Neutrophil (primary cell): ENCODE measurements at regions not wholly inside any gene's neighbourhood (a gene's known extent, or its start where the extent isn't known, plus 50 kb on each side); places are given as distances from the start of the nearest gene placed in this dataset.

ENCODE experiments used
- H3K27ac ChIP-seq: fragments of 200-600 bp; sonication (generic); 2 replicates; pipeline ENCODE4 v1.5.1; 2016; ENCODE audit warnings: mild to moderate bottlenecking, moderate library complexity
- H3K27me3 ChIP-seq: fragments of 200-600 bp; sonication (generic); 2 replicates; pipeline ENCODE4 v1.6.0; 2016; ENCODE audit warnings: mild to moderate bottlenecking
- H3K36me3 ChIP-seq: fragments of 200-600 bp; sonication (generic); 2 replicates; pipeline ENCODE4 v1.5.1; 2017
- H3K4me1 ChIP-seq, 2 experiments: fragments of 200-600 bp in 1 of 2; sonication (generic) in 1 of 2; 1 replicate in 1 of 2; 2 replicates in 1 of 2; pipeline versions ENCODE4 v1.5.1 to v1.6.1; 2013 to 2016; ENCODE audit warnings: low read depth in 1 of 2, low read length in 1 of 2, mild to moderate bottlenecking in 1 of 2, moderate library complexity in 1 of 2; ENCODE audit not compliant: control insufficient read depth in 1 of 2, insufficient read depth in 1 of 2
- H3K4me3 ChIP-seq, 2 experiments: fragments of 200-600 bp in 1 of 2; sonication (generic) in 1 of 2; 1 replicate in 1 of 2; 2 replicates in 1 of 2; pipeline ENCODE4 v1.5.1; 2013 to 2016; ENCODE audit warnings: low read depth in 1 of 2, low read length in 1 of 2, mild to moderate bottlenecking in 1 of 2, moderate library complexity in 1 of 2
- H3K9me3 ChIP-seq: fragments of 200-600 bp; sonication (generic); 2 replicates; pipeline ENCODE4 v1.5.1; 2016
- TF ChIP-seq, protein P1 (sequence below): fragments of 200-600 bp; sonication (generic); IDR thresholded peaks from 2 replicates; pipeline ENCODE4 v1.5.1; 2016; ENCODE audit warnings: antibody characterized with exemption

DNA sequence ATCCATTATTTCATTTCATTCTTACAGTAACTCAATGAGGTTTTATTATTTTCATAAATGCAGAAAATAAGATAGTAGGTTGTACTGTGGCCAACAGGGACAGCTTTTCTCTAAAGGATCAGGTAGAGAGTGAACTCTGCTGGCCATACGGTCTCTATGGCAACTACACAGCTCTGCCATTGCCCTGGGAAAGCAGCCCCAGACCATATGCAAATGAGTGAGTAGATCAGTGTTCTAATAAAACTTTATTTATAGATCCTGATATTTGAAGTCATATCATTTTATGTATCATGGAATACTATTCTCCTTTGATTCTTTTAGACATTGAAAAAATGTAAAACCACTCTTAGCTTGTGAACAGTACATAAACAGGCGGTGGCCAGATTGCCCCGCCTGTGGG is 192.5 kb upstream of the RREB1 start:
- no peaks in the 10 kb centered on the region for H3K36me3 ChIP-seq
- H3K27me3 ChIP-seq, result no peaks in the 10 kb centered on the region
- H3K4me1 ChIP-seq, result peaks cover 20 to 23% of the 10 kb centered on the region in 2 experiments
- TF ChIP-seq, protein P1, sequence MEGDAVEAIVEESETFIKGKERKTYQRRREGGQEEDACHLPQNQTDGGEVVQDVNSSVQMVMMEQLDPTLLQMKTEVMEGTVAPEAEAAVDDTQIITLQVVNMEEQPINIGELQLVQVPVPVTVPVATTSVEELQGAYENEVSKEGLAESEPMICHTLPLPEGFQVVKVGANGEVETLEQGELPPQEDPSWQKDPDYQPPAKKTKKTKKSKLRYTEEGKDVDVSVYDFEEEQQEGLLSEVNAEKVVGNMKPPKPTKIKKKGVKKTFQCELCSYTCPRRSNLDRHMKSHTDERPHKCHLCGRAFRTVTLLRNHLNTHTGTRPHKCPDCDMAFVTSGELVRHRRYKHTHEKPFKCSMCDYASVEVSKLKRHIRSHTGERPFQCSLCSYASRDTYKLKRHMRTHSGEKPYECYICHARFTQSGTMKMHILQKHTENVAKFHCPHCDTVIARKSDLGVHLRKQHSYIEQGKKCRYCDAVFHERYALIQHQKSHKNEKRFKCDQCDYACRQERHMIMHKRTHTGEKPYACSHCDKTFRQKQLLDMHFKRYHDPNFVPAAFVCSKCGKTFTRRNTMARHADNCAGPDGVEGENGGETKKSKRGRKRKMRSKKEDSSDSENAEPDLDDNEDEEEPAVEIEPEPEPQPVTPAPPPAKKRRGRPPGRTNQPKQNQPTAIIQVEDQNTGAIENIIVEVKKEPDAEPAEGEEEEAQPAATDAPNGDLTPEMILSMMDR, result no peak
- peak overlapping the region; percentile 70 for H3K27ac ChIP-seq
- no peaks in the 10 kb centered on the region for H3K9me3 ChIP-seq
- peak overlapping the region; percentile 31 to 52 for H3K4me3 ChIP-seq

DNA sequence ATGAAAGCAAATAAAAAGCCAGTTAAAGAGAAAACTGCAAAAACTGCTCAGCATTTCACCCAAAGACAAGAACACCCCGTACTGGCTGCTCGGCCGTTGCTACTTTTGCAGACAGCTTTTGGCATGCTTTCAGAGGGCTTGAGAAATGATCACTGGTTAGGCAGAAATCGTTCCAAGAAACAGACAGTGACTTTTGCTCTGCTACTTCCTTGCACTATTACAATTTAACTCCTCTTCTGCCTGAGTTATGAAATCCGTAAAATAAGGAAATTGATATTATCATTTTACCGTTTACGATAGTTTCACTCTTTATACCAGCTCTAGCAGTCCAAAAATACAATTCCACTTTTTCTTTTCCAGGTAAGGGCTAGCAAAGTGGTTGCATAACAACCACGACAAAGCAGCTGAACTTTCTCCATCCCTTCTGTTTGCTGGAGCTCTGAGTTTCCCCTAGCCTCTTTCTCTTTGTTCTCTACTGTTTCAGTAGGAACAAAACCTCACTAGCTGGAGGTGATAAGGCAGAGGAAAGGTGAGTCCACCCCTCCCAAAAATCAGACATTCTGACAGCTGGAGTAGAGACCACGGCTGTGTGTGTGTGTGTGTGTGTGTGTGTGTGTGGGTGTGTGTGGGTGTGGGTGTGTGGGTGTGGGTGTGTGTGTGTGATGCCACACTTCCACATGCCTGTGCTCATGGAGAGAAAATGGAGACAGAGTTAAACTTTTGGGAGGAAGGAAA is 191.8 kb upstream of the RREB1 start:
- TF ChIP-seq, protein P1, result no peak
- Histone ChIP-seq H3K36me3 (no peaks in the 10 kb centered on the region), H3K4me1 (peaks cover 20 to 23% of the 10 kb centered on the region in 2 experiments), H3K9me3 (no peaks in the 10 kb centered on the region), H3K4me3 (peak overlapping the region; percentile 31 to 52), H3K27ac (peak overlapping the region; percentile 70), H3K27me3 (no peaks in the 10 kb centered on the region)

DNA sequence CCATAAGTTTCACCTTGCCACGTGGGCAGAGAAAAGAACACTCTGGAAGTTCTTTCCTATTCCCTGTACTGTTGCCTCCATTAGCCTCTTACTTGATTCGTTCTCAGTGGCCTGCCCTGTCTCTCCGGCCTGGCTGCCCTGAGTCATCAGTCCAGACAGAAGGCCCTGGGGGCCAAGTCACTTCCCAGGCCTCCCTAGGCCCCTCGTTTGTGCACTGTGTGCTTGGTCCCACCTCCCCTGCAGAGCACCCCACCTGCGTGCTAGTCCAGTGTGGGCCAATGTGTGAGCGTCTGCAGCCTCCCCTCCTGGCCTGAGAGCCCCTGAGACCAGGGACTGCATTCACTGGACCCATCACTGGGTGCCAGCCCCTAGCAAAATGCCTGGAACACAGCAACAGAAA is 191.2 kb upstream of the RREB1 start:
- H3K27ac ChIP-seq, result peak overlapping the region; percentile 70
- TF ChIP-seq, protein P1, result no peak
- no peak overlapping the region for H3K4me3 ChIP-seq
- H3K27me3 ChIP-seq, result no peaks in the 10 kb centered on the region
- peaks cover 20 to 23% of the 10 kb centered on the region in 2 experiments for H3K4me1 ChIP-seq
- no peaks in the 10 kb centered on the region for H3K9me3 ChIP-seq
- no peaks in the 10 kb centered on the region for H3K36me3 ChIP-seq

DNA sequence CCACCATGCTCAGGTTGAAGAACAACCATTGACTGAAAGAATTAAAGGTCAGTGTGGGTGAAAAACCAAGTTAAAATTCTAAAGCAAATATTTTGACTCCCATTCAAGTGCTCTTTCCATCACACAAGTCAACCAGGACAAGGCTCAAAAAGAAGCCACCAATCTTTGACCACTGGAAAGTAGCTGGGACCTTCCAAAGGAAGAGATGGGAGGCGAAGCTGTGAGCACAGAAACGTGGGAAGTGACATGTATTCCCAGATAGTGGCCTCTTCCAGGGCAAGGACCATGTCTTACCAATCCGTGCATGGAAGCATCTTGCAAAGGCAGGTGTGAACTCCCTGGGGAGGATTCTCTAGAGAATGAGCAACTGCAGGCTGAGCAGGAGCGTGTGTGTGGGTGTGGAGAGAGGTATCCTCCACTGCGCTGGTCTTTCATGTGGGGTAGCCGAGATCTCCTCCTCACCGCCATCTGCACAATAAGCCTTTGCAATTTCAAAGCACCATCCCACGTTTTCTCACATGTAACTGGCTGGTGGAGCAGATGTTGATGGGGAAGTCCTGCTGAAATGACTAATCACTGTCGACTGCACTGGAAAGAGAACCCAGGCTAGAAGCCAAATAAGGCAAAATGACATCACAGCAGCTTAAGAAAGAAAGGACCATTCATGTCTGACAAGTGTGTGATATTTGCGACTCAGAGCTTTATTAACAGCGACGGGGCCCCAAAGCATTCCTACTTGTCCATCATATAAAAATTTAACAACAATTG is 189.4 kb upstream of the RREB1 start:
- H3K4me3 ChIP-seq, result no peak overlapping the region
- no peaks in the 10 kb centered on the region for H3K36me3 ChIP-seq
- TF ChIP-seq, protein P1, result no peak
- H3K27me3 ChIP-seq, result no peaks in the 10 kb centered on the region
- no peak overlapping the region for H3K27ac ChIP-seq
- peaks cover 18 to 20% of the 10 kb centered on the region in 2 experiments for H3K4me1 ChIP-seq
- no peaks in the 10 kb centered on the region for H3K9me3 ChIP-seq

DNA sequence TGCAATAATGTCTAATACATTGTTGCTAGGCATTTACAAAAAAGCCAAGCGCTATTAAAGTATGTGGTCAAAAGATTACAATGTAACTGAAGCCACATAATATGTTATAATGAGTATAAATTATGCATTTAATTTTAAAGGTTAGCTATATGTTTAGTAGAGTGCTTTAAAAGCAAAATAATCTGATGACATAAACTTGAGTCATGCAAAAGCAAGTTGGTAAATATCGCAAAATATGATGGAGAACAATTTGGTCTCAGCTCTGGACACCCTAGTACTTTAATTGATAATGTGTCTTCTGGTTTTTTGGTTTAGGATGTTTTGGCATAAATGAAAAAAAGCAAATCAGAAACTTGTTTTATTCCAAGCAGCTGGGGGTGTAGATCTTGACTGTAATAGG is 188.6 kb upstream of the RREB1 start:
- H3K4me1 ChIP-seq, result peaks cover 16 to 17% of the 10 kb centered on the region in 2 experiments
- no peaks in the 10 kb centered on the region for H3K36me3 ChIP-seq
- H3K9me3 ChIP-seq, result no peaks in the 10 kb centered on the region
- H3K27me3 ChIP-seq, result no peaks in the 10 kb centered on the region
- H3K27ac ChIP-seq, result no peak overlapping the region
- TF ChIP-seq, protein P1, result no peak
- H3K4me3 ChIP-seq, result no peak overlapping the region
